ENCODE measurements at regions not wholly inside any gene's neighbourhood (a gene's known extent, or its start where the extent isn't known, plus 50 kb on each side); places are given as distances from the start of the nearest gene placed in this dataset.

GRCh38 chr6:47977314-47977713 lies 133.7 kb downstream of the PTCHD4 start:
- Mint-ChIP-seq H3K4me3 (no peak overlapping the region), H3K9me3 (peaks cover 0 to 4% (median 1%) of the 10 kb centered on the region in 7 donors), H3K27me3 (peaks cover 0 to 3% (median 0%) of the 10 kb centered on the region in 3 donors), H3K4me1 (no peaks in the 10 kb centered on the region), H3K36me3 (no peaks in the 10 kb centered on the region), H3K27ac (no peak overlapping the region)
- DNase-seq (no peak), ATAC-seq (ENCODE audit: low read depth in 2 of 2) (no peak)

- DNase-seq (no peak), ATAC-seq (ENCODE audit: low read depth in 2 of 2) (no peak)
- Mint-ChIP-seq H3K4me1 (no peaks in the 10 kb centered on the region), H3K27me3 (no peaks in the 10 kb centered on the region), H3K27ac (no peak overlapping the region), H3K9me3 (peaks cover 0 to 4% (median 1%) of the 10 kb centered on the region in 7 donors), H3K36me3 (no peaks in the 10 kb centered on the region), H3K4me3 (no peak overlapping the region)
Observed at GRCh38 chr6:47974106-47974505, 136.9 kb downstream of the PTCHD4 start.

- Mint-ChIP-seq H3K4me3 (no peak overlapping the region), H3K4me1 (no peaks in the 10 kb centered on the region), H3K36me3 (no peaks in the 10 kb centered on the region), H3K27me3 (no peaks in the 10 kb centered on the region), H3K27ac (no peak overlapping the region), H3K9me3 (peaks cover 0 to 12% (median 1%) of the 10 kb centered on the region in 7 donors)
- ATAC-seq (ENCODE audit: low read depth in 2 of 2) (no peak), DNase-seq (no peak)
Observed at GRCh38 chr6:47970826-47971225, 140.2 kb downstream of the PTCHD4 start.

- Mint-ChIP-seq H3K4me3 (no peak overlapping the region), H3K27ac (no peak overlapping the region), H3K9me3 (peaks cover 0 to 12% (median 0%) of the 10 kb centered on the region in 7 donors), H3K4me1 (no peaks in the 10 kb centered on the region), H3K27me3 (no peaks in the 10 kb centered on the region), H3K36me3 (no peaks in the 10 kb centered on the region)
- DNase-seq (no peak), ATAC-seq (ENCODE audit: low read depth in 2 of 2) (no peak)
Observed at GRCh38 chr6:47967843-47968242, 143.2 kb downstream of the PTCHD4 start.

GRCh38 chr6:47964969-47965368 lies 146.0 kb downstream of the PTCHD4 start:
- DNase-seq (no peak), ATAC-seq (ENCODE audit: low read depth in 2 of 2) (no peak)
- Mint-ChIP-seq H3K36me3 (no peaks in the 10 kb centered on the region), H3K27ac (no peak overlapping the region), H3K4me1 (no peaks in the 10 kb centered on the region), H3K27me3 (no peaks in the 10 kb centered on the region), H3K4me3 (no peak overlapping the region), H3K9me3 (peaks cover 0 to 17% (median 3%) of the 10 kb centered on the region in 7 donors)

- H3K9me3 Mint-ChIP-seq = peaks cover 0 to 10% (median 0%) of the 10 kb centered on the region in 7 donors
- no peaks in the 10 kb centered on the region for H3K36me3 Mint-ChIP-seq
- H3K27me3 Mint-ChIP-seq = peaks cover 0 to 9% (median 0%) of the 10 kb centered on the region in 3 donors
- no peak overlapping the region for H3K4me3 Mint-ChIP-seq
- no peak overlapping the region for H3K27ac Mint-ChIP-seq
- H3K4me1 Mint-ChIP-seq = no peaks in the 10 kb centered on the region
- ATAC-seq (ENCODE audit: low read depth in 2 of 2) (no peak), DNase-seq (no peak)
Observed at GRCh38 chr6:47952640-47953039, 158.4 kb downstream of the PTCHD4 start.

GRCh38 chr6:47944846-47945245 lies 163.0 kb downstream of the OPN5 start:
- no peak for ATAC-seq (ENCODE audit: low read depth in 2 of 2)
- Mint-ChIP-seq H3K36me3 (no peaks in the 10 kb centered on the region), H3K27ac (no peak overlapping the region), H3K4me3 (no peak overlapping the region), H3K9me3 (peaks cover 0 to 5% (median 0%) of the 10 kb centered on the region in 7 donors), H3K27me3 (peaks cover 0 to 6% (median 0%) of the 10 kb centered on the region in 3 donors), H3K4me1 (no peaks in the 10 kb centered on the region)
- DNase-seq = no peak

- Mint-ChIP-seq H3K36me3 (no peaks in the 10 kb centered on the region), H3K4me1 (no peaks in the 10 kb centered on the region), H3K4me3 (no peak overlapping the region), H3K27me3 (peaks cover 0 to 12% (median 0%) of the 10 kb centered on the region in 3 donors), H3K9me3 (peaks cover 0 to 19% (median 2%) of the 10 kb centered on the region in 7 donors), H3K27ac (no peak overlapping the region)
- ATAC-seq (ENCODE audit: low read depth in 2 of 2) (no peak), DNase-seq (no peak)
Observed at GRCh38 chr6:47938405-47938804, 156.6 kb downstream of the OPN5 start.

GRCh38 chr6:47936820-47937219 lies 155.0 kb downstream of the OPN5 start:
- Mint-ChIP-seq H3K27me3 (peaks cover 0 to 12% (median 0%) of the 10 kb centered on the region in 3 donors), H3K27ac (no peak overlapping the region), H3K4me1 (no peaks in the 10 kb centered on the region), H3K36me3 (no peaks in the 10 kb centered on the region), H3K9me3 (peaks cover 0 to 19% (median 2%) of the 10 kb centered on the region in 7 donors), H3K4me3 (no peak overlapping the region)
- no peak for DNase-seq
- no peak for ATAC-seq (ENCODE audit: low read depth in 2 of 2)

- H3K4me1 Mint-ChIP-seq = no peaks in the 10 kb centered on the region
- H3K27me3 Mint-ChIP-seq = peaks cover 0 to 12% (median 0%) of the 10 kb centered on the region in 3 donors
- peaks cover 0 to 19% (median 0%) of the 10 kb centered on the region in 7 donors for H3K9me3 Mint-ChIP-seq
- H3K36me3 Mint-ChIP-seq = no peaks in the 10 kb centered on the region
- no peak overlapping the region for H3K27ac Mint-ChIP-seq
- H3K4me3 Mint-ChIP-seq = no peak overlapping the region
- ATAC-seq (ENCODE audit: low read depth in 2 of 2) (no peak), DNase-seq (no peak)
Observed at GRCh38 chr6:47934023-47934422, 152.2 kb downstream of the OPN5 start.

GRCh38 chr6:47932575-47932974 lies 150.7 kb downstream of the OPN5 start:
- Mint-ChIP-seq H3K4me3 (no peak overlapping the region), H3K4me1 (no peaks in the 10 kb centered on the region), H3K27me3 (peaks cover 0 to 11% (median 0%) of the 10 kb centered on the region in 3 donors), H3K9me3 (peaks cover 0 to 17% (median 0%) of the 10 kb centered on the region in 7 donors), H3K27ac (peak overlapping the region in 1 of 6 donors; percentile 32), H3K36me3 (no peaks in the 10 kb centered on the region)
- ATAC-seq (ENCODE audit: low read depth in 2 of 2) = no peak
- no peak for DNase-seq

- no peak overlapping the region for H3K27ac Mint-ChIP-seq
- no peak for DNase-seq
- H3K4me3 Mint-ChIP-seq = no peak overlapping the region
- H3K9me3 Mint-ChIP-seq = peaks cover 0 to 3% (median 0%) of the 10 kb centered on the region in 7 donors
- no peaks in the 10 kb centered on the region for H3K4me1 Mint-ChIP-seq
- no peak for ATAC-seq (ENCODE audit: low read depth in 2 of 2)
- H3K27me3 Mint-ChIP-seq = no peaks in the 10 kb centered on the region
- H3K36me3 Mint-ChIP-seq = no peaks in the 10 kb centered on the region
Observed at GRCh38 chr6:47924001-47924400, 142.2 kb downstream of the OPN5 start.

GRCh38 chr6:47922391-47922790 lies 140.6 kb downstream of the OPN5 start:
- no peak overlapping the region for H3K27ac Mint-ChIP-seq
- H3K36me3 Mint-ChIP-seq = no peaks in the 10 kb centered on the region
- DNase-seq = no peak
- no peak overlapping the region for H3K4me3 Mint-ChIP-seq
- no peaks in the 10 kb centered on the region for H3K27me3 Mint-ChIP-seq
- H3K9me3 Mint-ChIP-seq = peaks cover 0 to 3% (median 0%) of the 10 kb centered on the region in 7 donors
- H3K4me1 Mint-ChIP-seq = no peaks in the 10 kb centered on the region
- ATAC-seq (ENCODE audit: low read depth in 2 of 2) = no peak

- Mint-ChIP-seq H3K9me3 (peaks cover 0 to 3% (median 0%) of the 10 kb centered on the region in 7 donors), H3K4me3 (no peak overlapping the region), H3K36me3 (no peaks in the 10 kb centered on the region), H3K27me3 (no peaks in the 10 kb centered on the region), H3K4me1 (no peaks in the 10 kb centered on the region), H3K27ac (no peak overlapping the region)
- no peak for ATAC-seq (ENCODE audit: low read depth in 2 of 2)
- no peak for DNase-seq
Observed at GRCh38 chr6:47919875-47920274, 138.0 kb downstream of the OPN5 start.

- no peaks in the 10 kb centered on the region for H3K36me3 Mint-ChIP-seq
- ATAC-seq (ENCODE audit: low read depth in 2 of 2) (no peak), DNase-seq (no peak)
- H3K9me3 Mint-ChIP-seq = peaks cover 0 to 3% (median 0%) of the 10 kb centered on the region in 7 donors
- H3K27me3 Mint-ChIP-seq = no peaks in the 10 kb centered on the region
- no peaks in the 10 kb centered on the region for H3K4me1 Mint-ChIP-seq
- H3K27ac Mint-ChIP-seq = no peak overlapping the region
- no peak overlapping the region for H3K4me3 Mint-ChIP-seq
Observed at GRCh38 chr6:47917811-47918210, 136.0 kb downstream of the OPN5 start.
